H9 (cell line): ENCODE measurements at regions not wholly inside any gene's neighbourhood (a gene's known extent, or its start where the extent isn't known, plus 50 kb on each side); places are given as distances from the start of the nearest gene placed in this dataset.

Experiments
- DNase-seq: peaks from one replicate; pipeline ENCODE4 v3.0.0-alpha.2; 2017
- H2AFZ ChIP-seq: one replicate; pipeline ENCODE4 v1.6.1; 2013; ENCODE audit warnings: mild to moderate bottlenecking, low read length, control low read depth, moderate library complexity
- H2AK5ac ChIP-seq: 2 replicates; pipeline ENCODE4 v1.6.1; 2013; ENCODE audit warnings: low read length, control low read depth, mixed read lengths; ENCODE audit not compliant: insufficient read length
- H2BK120ac ChIP-seq: one replicate; pipeline ENCODE4 v1.6.1; 2013; ENCODE audit warnings: low read depth, mild to moderate bottlenecking, low read length, control low read depth, inconsistent platforms; ENCODE audit not compliant: poor library complexity, severe bottlenecking
- H2BK12ac ChIP-seq: 2 replicates; pipeline ENCODE4 v1.6.1; 2013; ENCODE audit warnings: low read length, control low read depth, mixed read lengths, low read depth; ENCODE audit not compliant: insufficient read length
- H2BK15ac ChIP-seq: 2 replicates; pipeline ENCODE4 v1.6.1; 2013; ENCODE audit warnings: low read depth, low read length, control low read depth
- H2BK20ac ChIP-seq: one replicate; pipeline ENCODE4 v1.6.1; 2013; ENCODE audit warnings: low read depth, mild to moderate bottlenecking, low read length, control low read depth, inconsistent platforms; ENCODE audit not compliant: poor library complexity, severe bottlenecking
- H2BK5ac ChIP-seq: 2 replicates; pipeline ENCODE4 v1.6.1; 2013; ENCODE audit warnings: low read length, control low read depth, mixed read lengths; ENCODE audit not compliant: insufficient read length
- H3K14ac ChIP-seq: 2 replicates; pipeline ENCODE4 v1.6.1; 2013; ENCODE audit warnings: low read length, control low read depth; ENCODE audit not compliant: insufficient read depth
- H3K18ac ChIP-seq: 2 replicates; pipeline ENCODE4 v1.6.1; 2013; ENCODE audit warnings: low read depth, mild to moderate bottlenecking, mixed read lengths, low read length, control low read depth; ENCODE audit not compliant: insufficient read length
- H3K23ac ChIP-seq: 2 replicates; pipeline ENCODE4 v1.6.1; 2013; ENCODE audit warnings: low read length, control low read depth, mixed read lengths, low read depth; ENCODE audit not compliant: insufficient read length
- H3K23me2 ChIP-seq: 2 replicates; pipeline ENCODE4 v1.6.1; 2013; ENCODE audit warnings: low read depth, mild to moderate bottlenecking, mixed read lengths, low read length, control low read depth; ENCODE audit not compliant: insufficient read length, poor library complexity, severe bottlenecking
- H3K27ac ChIP-seq: 2 replicates; pipeline ENCODE4 v1.5.1; 2013; ENCODE audit warnings: low read length, control low read depth, mixed read lengths, low read depth; ENCODE audit not compliant: insufficient read length
- H3K27me3 ChIP-seq: 2 replicates; pipeline ENCODE4 v1.6.1; 2013; ENCODE audit warnings: low read length, control low read depth, inconsistent platforms; ENCODE audit not compliant: insufficient read depth
- H3K4ac ChIP-seq: 2 replicates; pipeline ENCODE4 v1.6.1; 2013; ENCODE audit warnings: low read depth, mild to moderate bottlenecking, control low read depth, inconsistent platforms, low read length, moderate library complexity
- H3K4me1 ChIP-seq: 2 replicates; pipeline ENCODE4 v1.6.1; 2013; ENCODE audit warnings: low read length, control low read depth, inconsistent platforms; ENCODE audit not compliant: insufficient read depth
- H3K4me2 ChIP-seq: 2 replicates; pipeline ENCODE4 v1.6.1; 2013; ENCODE audit warnings: low read length, control low read depth, mixed read lengths; ENCODE audit not compliant: insufficient read length, insufficient read depth
- H3K56ac ChIP-seq: 2 replicates; pipeline ENCODE4 v1.6.1; 2013; ENCODE audit warnings: low read depth, mild to moderate bottlenecking, mixed read lengths, low read length, control low read depth; ENCODE audit not compliant: insufficient read length
- H3K79me1 ChIP-seq: 2 replicates; pipeline ENCODE4 v1.6.1; 2013; ENCODE audit warnings: low read depth, mild to moderate bottlenecking, moderate library complexity, low read length, control low read depth, inconsistent platforms; ENCODE audit not compliant: insufficient read depth, poor library complexity, severe bottlenecking
- H3K79me2 ChIP-seq: 2 replicates; pipeline ENCODE4 v1.6.1; 2013; ENCODE audit warnings: low read length, control low read depth, inconsistent platforms; ENCODE audit not compliant: insufficient read depth
- H3K9ac ChIP-seq: 2 replicates; pipeline ENCODE4 v1.6.1; 2013; ENCODE audit warnings: low read length, control low read depth, mixed read lengths; ENCODE audit not compliant: insufficient read length; ENCODE audit errors: extremely low read depth
- H3K9me3 ChIP-seq: one replicate; pipeline ENCODE4 v1.6.1; 2013; ENCODE audit warnings: low read depth, low read length, inconsistent platforms; ENCODE audit not compliant: control insufficient read depth
- H3T11ph ChIP-seq: one replicate; pipeline ENCODE4 v1.6.1; 2013; ENCODE audit warnings: mild to moderate bottlenecking, low read length, control low read depth, inconsistent platforms
- H4K20me1 ChIP-seq: one replicate; pipeline ENCODE4 v1.6.1; 2013; ENCODE audit not compliant: control insufficient read depth, insufficient read length, insufficient read depth
- H4K5ac ChIP-seq: 2 replicates; pipeline ENCODE4 v1.6.1; 2013; ENCODE audit warnings: low read depth, mild to moderate bottlenecking, mixed read lengths, low read length, control low read depth; ENCODE audit not compliant: insufficient read length
- H4K8ac ChIP-seq: replicated peaks from 2 replicates; pipeline ENCODE4 v1.6.1; 2013; ENCODE audit warnings: low read length, control low read depth, mixed read lengths, low read depth; ENCODE audit not compliant: insufficient read length
- H4K91ac ChIP-seq: 2 replicates; pipeline ENCODE4 v1.6.1; 2013; ENCODE audit warnings: low read depth, mild to moderate bottlenecking, moderate library complexity, mixed read lengths, low read length, control low read depth; ENCODE audit not compliant: insufficient read length
- H3K27ac Mint-ChIP-seq, 3 experiments: 2 replicates in 2 of 3; 3 replicates in 1 of 3; pipeline ENCODE4 v1.8.0; 2020 to 2021; ENCODE audit warnings: mixed read lengths in 3 of 3, mild to moderate bottlenecking in 1 of 3, moderate library complexity in 1 of 3
- H3K27me3 Mint-ChIP-seq: 2 replicates; pipeline ENCODE4 v1.8.0; 2021; ENCODE audit warnings: low read depth, mild to moderate bottlenecking, moderate library complexity, mixed read lengths
- H3K36me3 Mint-ChIP-seq, 3 experiments: 2 replicates in 2 of 3; 3 replicates in 1 of 3; pipeline ENCODE4 v1.8.0; 2020 to 2021; ENCODE audit warnings: low read depth in 3 of 3, mixed read lengths in 3 of 3; ENCODE audit not compliant: insufficient read depth in 1 of 3
- H3K4me1 Mint-ChIP-seq, 2 experiments: 2 replicates each; pipeline ENCODE4 v1.8.0; 2020; ENCODE audit warnings: mixed read lengths in 2 of 2
- H3K4me3 Mint-ChIP-seq, 2 experiments: 2 replicates in 1 of 2; 3 replicates in 1 of 2; pipeline ENCODE4 v1.8.0; 2020 to 2021; ENCODE audit warnings: mild to moderate bottlenecking in 2 of 2, mixed read lengths in 2 of 2, moderate library complexity in 1 of 2
- H3K9me3 Mint-ChIP-seq, 2 experiments: 2 replicates in 1 of 2; 3 replicates in 1 of 2; pipeline ENCODE4 v1.8.0; 2020; ENCODE audit warnings: mild to moderate bottlenecking in 2 of 2, mixed read lengths in 2 of 2, moderate library complexity in 1 of 2
- WGBS: extraction: QIAGEN DNeasy Blood & Tissue Kit; methylation state at CpG from one replicate; pipeline ENCODE4 v1.1.7; 2013; ENCODE audit warnings: missing lambda C conversion rate, low lambda C conversion rate, mixed read lengths; ENCODE audit not compliant: insufficient read length; ENCODE audit errors: extremely low coverage; 5-methylcytosine and 5-hydroxymethylcytosine counted together
- TF ChIP-seq, protein P1 (sequence below): fragments of 200-600 bp; sonication (generic); conservative IDR thresholded peaks from 3 replicates; pipeline ENCODE4 v1.8.0; 2021; ENCODE audit warnings: antibody characterized with exemption, mild to moderate bottlenecking

DNA sequence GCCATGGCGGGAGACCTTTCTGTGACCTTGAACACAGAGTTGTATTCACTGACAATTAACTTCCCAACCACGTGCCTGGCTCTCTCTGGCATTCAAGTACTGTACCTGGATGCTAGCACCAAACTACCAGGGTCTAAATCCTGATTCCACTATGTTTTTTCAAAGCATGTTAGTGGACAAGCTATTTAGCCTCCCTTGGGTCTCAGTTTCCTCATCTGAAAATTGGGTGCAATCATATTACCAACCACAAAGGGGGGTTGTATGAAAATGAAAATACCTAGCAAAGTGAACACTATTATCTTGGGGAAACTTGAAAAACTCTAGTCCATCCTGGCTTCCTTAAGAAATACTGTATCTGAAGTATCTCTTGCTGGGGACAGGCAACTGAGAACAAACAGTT is 308.7 kb upstream of the SGK1 start:
- no peaks in the 10 kb centered on the region for H3K79me1 ChIP-seq
- no peak overlapping the region for H3K18ac ChIP-seq
- no peak overlapping the region for H3K4me2 ChIP-seq
- no peaks in the 10 kb centered on the region for H3K79me2 ChIP-seq
- H3K4ac ChIP-seq: no peak overlapping the region
- no peak overlapping the region for H3K27ac Mint-ChIP-seq
- WGBS: no CpG with 5 or more reads among the region's 2 CpGs
- H3K27me3 Mint-ChIP-seq: peaks cover 2% of the 10 kb centered on the region
- H3K56ac ChIP-seq: no peak overlapping the region
- H2BK20ac ChIP-seq: no peak overlapping the region
- H3K27me3 ChIP-seq: no peaks in the 10 kb centered on the region
- no peak overlapping the region for H3K9ac ChIP-seq
- H3K23ac ChIP-seq: no peak overlapping the region
- no peaks in the 10 kb centered on the region for H3K9me3 Mint-ChIP-seq
- no peak overlapping the region for H2BK12ac ChIP-seq
- H2BK120ac ChIP-seq: no peak overlapping the region
- H3T11ph ChIP-seq: no peak overlapping the region
- no peak overlapping the region for H4K8ac ChIP-seq
- TF ChIP-seq, protein P1, sequence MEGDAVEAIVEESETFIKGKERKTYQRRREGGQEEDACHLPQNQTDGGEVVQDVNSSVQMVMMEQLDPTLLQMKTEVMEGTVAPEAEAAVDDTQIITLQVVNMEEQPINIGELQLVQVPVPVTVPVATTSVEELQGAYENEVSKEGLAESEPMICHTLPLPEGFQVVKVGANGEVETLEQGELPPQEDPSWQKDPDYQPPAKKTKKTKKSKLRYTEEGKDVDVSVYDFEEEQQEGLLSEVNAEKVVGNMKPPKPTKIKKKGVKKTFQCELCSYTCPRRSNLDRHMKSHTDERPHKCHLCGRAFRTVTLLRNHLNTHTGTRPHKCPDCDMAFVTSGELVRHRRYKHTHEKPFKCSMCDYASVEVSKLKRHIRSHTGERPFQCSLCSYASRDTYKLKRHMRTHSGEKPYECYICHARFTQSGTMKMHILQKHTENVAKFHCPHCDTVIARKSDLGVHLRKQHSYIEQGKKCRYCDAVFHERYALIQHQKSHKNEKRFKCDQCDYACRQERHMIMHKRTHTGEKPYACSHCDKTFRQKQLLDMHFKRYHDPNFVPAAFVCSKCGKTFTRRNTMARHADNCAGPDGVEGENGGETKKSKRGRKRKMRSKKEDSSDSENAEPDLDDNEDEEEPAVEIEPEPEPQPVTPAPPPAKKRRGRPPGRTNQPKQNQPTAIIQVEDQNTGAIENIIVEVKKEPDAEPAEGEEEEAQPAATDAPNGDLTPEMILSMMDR: no peak
- no peak overlapping the region for H3K14ac ChIP-seq
- peaks cover 16 to 20% of the 10 kb centered on the region in 2 experiments for H3K4me1 Mint-ChIP-seq
- H4K91ac ChIP-seq: no peak overlapping the region
- H4K5ac ChIP-seq: no peak overlapping the region
- H2AK5ac ChIP-seq: no peak overlapping the region
- no peaks in the 10 kb centered on the region for H3K23me2 ChIP-seq
- no peaks in the 10 kb centered on the region for H3K36me3 Mint-ChIP-seq
- no peaks in the 10 kb centered on the region for H3K9me3 ChIP-seq
- H3K4me1 ChIP-seq: no peaks in the 10 kb centered on the region
- no peak overlapping the region for H3K4me3 Mint-ChIP-seq
- no peak overlapping the region for H2BK5ac ChIP-seq
- H3K27ac ChIP-seq: no peak overlapping the region
- DNase-seq: no peak
- H2BK15ac ChIP-seq: no peak overlapping the region
- no peaks in the 10 kb centered on the region for H4K20me1 ChIP-seq
- H2AFZ ChIP-seq: no peak overlapping the region
